Tibial nerve (tissue), 3 donors: ENCODE measurements at regions not wholly inside any gene's neighbourhood (a gene's known extent, or its start where the extent isn't known, plus 50 kb on each side); places are given as distances from the start of the nearest gene placed in this dataset.

Experiments
- POLR2A ChIP-seq, 2 donors: fragments of 450-650 bp; IDR thresholded peaks; one replicate each; pipeline ENCODE4 v1.6.1; 2017; ENCODE audit warnings: antibody characterized with exemption in 2 of 2, mild to moderate bottlenecking in 2 of 2, moderate library complexity in 2 of 2
- TF ChIP-seq, protein P1 (sequence below), 5 experiments: fragments of 200-600 bp in 3 of 5; fragments of 450-650 bp in 2 of 5; sonication (generic) in 3 of 5; IDR thresholded peaks; one replicate each; pipeline ENCODE4 v1.5.1; 2016 to 2019; ENCODE audit warnings: antibody characterized with exemption in 5 of 5, mild to moderate bottlenecking in 3 of 5, moderate library complexity in 2 of 5

GRCh38 chr4:151883747-151884146 lies 122.9 kb upstream of the GATB start:
- TF ChIP-seq, protein P1, sequence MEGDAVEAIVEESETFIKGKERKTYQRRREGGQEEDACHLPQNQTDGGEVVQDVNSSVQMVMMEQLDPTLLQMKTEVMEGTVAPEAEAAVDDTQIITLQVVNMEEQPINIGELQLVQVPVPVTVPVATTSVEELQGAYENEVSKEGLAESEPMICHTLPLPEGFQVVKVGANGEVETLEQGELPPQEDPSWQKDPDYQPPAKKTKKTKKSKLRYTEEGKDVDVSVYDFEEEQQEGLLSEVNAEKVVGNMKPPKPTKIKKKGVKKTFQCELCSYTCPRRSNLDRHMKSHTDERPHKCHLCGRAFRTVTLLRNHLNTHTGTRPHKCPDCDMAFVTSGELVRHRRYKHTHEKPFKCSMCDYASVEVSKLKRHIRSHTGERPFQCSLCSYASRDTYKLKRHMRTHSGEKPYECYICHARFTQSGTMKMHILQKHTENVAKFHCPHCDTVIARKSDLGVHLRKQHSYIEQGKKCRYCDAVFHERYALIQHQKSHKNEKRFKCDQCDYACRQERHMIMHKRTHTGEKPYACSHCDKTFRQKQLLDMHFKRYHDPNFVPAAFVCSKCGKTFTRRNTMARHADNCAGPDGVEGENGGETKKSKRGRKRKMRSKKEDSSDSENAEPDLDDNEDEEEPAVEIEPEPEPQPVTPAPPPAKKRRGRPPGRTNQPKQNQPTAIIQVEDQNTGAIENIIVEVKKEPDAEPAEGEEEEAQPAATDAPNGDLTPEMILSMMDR (IDR thresholded peaks at IDR 0.05), result no peak
- no peak for TF ChIP-seq POLR2A (IDR thresholded peaks at IDR 0.05)
